NCI-H146 (cell line): ENCODE measurements at regions not wholly inside any gene's neighbourhood (a gene's known extent, or its start where the extent isn't known, plus 50 kb on each side); places are given as distances from the start of the nearest gene placed in this dataset.

Experiments
- DNase-seq: peaks from one replicate; lab custom pipeline; 2025; lab: John Stamatoyannopoulos, UW

DNA sequence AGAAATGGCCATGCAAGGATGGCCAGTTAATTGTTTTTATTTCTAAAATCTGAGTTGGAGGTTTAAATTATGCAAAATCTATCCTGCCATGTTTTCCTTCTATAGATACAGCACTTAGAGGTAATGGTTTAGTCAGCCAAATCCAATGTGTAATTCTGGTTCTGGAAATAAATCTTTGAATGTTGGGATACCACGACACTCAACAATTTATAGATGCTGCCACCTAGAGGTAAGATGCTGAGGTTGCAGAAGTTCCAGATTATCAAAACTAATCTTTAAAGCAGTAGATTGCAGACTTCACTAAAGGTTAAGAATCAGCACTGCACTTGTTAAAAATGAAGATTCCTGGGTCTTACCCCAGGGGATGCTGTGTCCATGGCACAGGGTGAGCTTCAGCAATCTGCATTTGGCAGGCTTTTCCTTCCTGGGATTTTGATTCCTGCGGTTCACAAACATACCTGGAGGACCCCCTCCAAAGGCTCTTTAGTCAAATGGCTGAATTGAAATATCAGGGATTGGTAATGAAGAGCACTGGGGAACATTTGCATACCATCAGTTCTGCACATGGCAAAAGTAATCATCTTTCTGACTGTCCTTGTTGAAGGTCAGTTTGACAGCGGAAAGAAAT is 53.4 kb upstream of the ANO4 start:
- peak; percentile 32 for DNase-seq

GRCh38 chr12:100743060-100743459 is 51.5 kb upstream of the ANO4 start:
- no peak for DNase-seq
